HG02973 (cell line): ENCODE measurements at regions not wholly inside any gene's neighbourhood (a gene's known extent, or its start where the extent isn't known, plus 50 kb on each side); places are given as distances from the start of the nearest gene placed in this dataset.
"Not testable (repeated sequence)": the region's sequence is repeated elsewhere in the genome, so short reads cannot be mapped to it uniquely, and the experiment has no call there.

Source experiments
- ATAC-seq: cut with Tn5 transposase; IDR thresholded peaks from one replicate; pipeline ENCODE4 v1.9.1; 2021; ENCODE audit warnings: moderate library complexity; ENCODE audit not compliant: unreplicated experiment

GRCh38 chr3:109648027-109648426 is 310.7 kb upstream of the DPPA4 start:
- ATAC-seq, result no peak

DNA sequence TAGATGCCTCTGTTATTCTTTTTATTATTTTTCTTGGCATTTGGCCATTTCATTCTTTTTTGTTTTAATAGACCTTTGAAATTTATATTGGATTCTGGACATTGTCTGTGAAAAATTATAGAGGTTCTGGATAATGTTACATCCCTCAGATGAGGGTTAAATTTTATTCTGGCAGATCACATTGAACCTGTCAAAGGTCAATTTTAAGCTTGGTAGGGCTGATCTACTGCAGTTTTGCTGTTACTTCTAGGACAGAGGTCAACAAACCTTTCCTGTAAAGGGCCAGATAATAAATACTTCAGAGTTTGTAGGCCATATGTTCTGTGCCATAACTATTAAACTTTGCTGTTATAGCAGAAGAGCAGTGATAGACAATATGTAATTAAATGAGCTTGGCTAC is 318.9 kb upstream of the DPPA4 start:
- ATAC-seq, result no peak

GRCh38 chr3:109678600-109678999 is 341.3 kb upstream of the DPPA4 start:
- no peak for ATAC-seq

DNA sequence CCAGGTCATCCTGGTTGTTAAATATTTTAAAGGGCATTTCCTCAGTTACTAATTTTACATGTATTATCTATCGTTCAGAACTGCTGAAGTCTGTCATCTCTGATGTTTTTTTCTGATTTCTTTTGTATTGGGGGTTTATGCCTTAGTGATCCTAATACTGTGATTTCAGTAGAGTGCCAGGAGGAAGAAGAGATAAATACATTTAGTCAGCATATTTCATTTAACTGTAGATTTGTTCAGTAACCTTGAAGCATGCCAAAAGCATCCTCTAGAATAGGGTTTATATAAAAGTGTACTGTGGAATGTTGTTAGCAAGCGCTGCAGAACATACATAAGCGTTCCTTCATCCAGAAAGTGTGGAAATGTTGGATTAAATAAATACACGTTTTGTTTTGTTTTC is 342.3 kb upstream of the DPPA4 start:
- no peak for ATAC-seq

GRCh38 chr3:109683746-109684145 is 346.4 kb upstream of the DPPA4 start:
- ATAC-seq, result no peak

DNA sequence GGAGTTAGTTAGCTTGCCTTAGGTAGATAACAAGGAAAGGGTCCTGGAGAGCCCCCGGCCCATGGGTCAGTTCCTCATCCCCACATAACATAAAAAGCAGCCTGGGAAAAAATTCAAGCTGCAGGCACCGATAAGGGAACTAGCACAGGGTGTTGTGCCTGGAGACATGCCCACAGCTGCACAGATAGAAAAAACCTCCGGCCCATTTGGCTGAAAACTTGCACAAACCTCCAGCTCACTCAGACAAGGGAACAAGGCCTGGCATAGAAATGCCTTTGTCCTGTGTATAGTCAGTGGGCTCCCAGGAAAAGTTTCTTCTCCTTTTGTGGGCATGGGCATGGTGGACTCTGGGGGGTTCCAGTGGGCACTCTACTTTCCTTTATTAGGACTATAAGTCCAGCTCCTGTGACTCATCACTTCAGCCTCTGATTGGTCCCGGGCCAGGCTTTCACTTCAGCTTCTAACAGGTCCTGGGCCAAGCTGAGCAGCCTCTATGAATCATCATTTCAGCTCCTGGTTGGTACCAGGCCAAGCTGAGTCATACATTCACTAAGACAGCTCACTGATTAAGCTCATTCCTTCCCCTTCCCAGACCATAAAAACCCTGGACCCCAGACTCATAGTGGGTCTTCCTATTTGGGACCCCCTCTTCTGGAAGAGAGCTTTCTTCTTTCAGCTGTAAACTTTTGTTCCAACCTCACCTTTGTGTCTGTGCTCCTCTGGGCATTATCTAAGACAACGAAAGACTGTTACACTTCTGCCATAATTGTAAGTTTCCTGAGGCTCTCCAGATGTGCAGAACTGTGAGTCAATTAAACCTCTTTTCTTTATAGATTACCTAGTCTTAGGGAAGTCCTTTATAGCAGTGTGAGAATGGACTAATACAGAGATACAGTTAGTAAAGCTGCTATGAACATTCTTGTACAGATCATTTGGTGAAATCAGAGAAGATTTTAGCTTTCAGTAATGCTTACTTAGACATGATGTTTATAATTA is 348.0 kb upstream of the DPPA4 start:
- no peak for ATAC-seq

- ATAC-seq, result no peak
Measured at GRCh38 chr3:109687626-109688025, 350.3 kb upstream of the DPPA4 start.

DNA sequence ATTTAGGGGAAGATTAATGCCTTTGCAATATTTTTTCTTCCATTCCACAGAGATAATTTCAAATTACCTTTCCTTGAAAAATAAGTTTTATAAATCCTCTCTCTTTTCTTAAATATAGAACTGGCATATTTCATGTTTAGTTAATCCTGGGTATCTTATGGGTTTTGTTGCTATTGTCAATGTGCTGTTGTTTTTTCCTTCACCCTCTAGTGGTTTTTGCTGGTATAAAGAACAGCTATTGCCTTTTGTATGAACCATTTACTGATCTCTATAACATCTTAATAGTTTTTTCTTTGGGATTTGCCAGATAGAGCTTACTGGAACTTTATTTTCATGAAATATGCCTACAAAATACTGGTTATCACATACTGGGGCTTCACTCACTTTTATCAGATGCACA is 359.6 kb upstream of the DPPA4 start:
- ATAC-seq, result no peak

- ATAC-seq, result no peak
Measured at GRCh38 chr3:109702252-109702651, 364.9 kb upstream of the DPPA4 start.

- no peak for ATAC-seq
Measured at GRCh38 chr3:109702976-109703375, 365.6 kb upstream of the DPPA4 start.

DNA sequence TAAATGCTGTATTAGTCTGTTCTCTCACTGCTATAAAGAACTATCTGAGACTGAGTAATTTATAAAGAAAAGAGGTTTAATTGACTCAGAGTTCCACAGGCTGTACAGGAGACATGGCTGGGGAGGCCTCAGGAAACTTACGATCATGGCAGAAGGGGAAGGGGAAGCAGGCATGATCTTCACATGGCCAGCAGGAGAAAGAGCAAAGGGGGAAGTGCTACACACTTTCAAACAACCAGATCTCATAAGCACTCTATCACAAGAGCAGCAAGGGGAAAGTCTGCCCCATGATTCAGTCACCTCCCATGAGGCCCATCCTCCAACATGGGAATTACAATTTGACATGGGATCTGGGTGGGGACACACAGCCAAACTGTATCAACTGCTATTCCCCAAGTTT is 367.8 kb upstream of the DPPA4 start:
- not testable (repeated sequence) for ATAC-seq

DNA sequence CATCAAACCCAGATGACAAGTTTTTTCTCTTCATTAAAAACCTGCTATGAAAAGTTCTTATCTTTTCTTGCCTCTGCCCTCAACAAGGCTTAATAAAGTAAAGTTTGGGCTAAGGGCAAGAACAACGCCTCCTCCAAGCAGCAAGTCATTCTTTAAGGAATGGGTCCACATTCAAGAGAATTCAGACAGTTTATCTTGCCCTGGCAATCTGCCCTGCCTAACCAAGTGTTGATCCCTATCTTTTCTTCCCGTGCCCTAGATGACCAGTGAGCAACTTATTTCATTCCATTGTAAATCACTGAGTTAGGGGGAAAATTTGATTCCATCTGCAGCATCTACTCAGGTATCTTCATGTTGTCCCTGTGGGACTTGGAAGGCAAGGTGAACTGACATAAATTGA is 370.3 kb upstream of the DPPA4 start:
- no peak for ATAC-seq

DNA sequence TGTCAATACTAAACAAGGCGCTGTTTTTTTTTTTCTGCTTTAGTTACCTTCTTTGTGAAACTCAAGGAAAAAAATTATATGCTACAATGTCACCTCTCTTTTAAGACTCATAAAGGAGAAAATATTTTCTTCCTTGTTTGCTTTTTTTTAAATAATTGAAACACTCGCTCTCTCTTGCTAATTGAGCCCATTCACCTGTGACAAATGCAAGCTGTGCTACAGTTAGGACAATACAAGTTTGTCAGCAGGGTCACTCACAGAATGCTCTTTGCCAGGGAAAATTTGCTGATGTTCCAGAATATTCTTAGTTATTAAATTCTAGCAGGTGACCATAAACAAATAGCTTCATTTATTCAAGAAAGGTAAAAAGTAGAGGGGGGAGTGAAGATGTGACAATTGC is 375.9 kb upstream of the DPPA4 start:
- ATAC-seq, result no peak

DNA sequence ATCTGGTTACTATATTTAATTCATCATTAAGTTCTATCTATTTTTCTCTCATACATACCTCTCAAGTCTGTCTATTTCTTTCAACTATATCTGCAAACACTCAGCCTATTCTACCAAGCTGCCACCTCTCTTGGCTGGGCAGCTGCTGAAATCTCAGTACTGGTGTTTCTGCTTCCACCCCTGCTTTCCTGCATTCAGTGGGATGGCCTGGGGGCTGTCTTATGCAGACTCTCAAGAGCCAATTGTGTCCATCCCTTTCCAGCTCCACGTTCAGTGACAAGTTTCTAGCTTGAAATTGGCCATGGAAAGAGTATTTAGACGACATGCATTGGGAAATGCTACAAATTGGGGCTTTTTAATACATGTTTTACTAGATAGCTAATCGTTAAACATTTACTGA is 378.4 kb upstream of the DPPA4 start:
- no peak for ATAC-seq

DNA sequence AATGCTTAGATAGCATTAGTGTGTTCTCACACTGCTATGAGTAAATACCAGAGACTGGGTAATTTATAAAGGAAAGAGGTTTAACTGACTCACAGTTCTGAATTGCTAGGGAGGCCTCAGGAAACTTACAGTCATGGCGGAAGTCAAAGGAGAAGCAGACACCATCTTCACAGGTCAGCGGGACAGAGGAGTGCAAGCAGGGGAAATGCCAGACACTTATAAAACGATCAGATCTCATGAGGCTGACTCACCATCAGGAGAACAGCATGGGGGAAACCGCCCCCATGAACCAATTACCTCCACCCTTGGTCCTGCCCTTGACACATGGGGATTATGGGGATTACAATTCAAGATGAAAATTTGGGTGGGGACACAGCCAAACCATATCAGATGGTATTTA is 381.5 kb upstream of the DPPA4 start:
- no peak for ATAC-seq

DNA sequence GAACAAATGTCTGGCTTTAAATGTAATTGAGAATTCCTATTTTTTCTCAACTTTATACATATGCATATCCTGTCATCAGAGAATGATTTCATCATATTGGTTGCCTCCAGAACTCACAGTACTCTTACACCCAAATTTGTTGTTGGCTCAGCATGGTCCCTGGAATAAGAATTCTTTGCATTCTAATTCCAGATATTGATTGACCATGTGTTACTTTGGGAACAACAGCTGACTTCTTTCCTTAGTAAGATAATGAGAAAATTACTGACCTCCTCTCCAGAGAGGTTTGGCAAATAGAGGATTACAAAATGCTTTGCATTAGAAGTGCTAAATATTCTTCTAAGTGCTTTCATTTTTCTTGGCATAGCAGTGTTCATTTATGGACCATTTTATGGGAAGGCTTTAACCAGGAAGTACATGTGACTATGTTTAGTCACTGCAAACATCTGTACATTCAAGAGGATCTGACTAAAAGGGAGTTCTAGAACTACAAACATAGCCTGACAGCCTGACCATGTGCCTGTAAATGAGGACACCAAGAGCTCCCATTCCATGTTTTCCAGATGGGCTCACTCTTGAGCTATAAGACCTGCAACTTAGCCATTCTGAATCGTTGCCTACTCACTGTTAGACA is 391.6 kb upstream of the DPPA4 start:
- no peak for ATAC-seq

GRCh38 chr3:109731639-109732473 is 394.5 kb upstream of the DPPA4 start:
- ATAC-seq, result peak; percentile 92

DNA sequence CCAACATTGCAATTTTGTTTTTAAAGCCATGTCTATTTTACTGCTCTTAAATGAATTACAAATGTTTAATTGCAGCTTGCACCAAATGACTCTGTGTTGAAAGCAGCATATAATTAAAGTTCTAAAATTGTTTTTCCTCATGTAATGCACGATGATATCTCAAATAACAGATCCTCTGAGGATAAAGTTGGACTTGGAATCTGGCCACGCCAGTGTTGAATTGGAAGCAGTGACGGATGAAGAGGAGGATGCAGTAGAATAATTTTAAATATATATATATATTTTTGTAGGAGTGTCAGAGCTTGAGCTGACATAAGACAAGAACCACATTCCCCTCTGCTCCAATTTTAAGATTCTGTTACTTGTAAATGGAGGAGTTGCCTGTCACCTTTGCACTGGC is 406.6 kb upstream of the DPPA4 start:
- no peak for ATAC-seq

GRCh38 chr3:109772520-109772919 is 435.2 kb upstream of the DPPA4 start:
- ATAC-seq, result no peak

DNA sequence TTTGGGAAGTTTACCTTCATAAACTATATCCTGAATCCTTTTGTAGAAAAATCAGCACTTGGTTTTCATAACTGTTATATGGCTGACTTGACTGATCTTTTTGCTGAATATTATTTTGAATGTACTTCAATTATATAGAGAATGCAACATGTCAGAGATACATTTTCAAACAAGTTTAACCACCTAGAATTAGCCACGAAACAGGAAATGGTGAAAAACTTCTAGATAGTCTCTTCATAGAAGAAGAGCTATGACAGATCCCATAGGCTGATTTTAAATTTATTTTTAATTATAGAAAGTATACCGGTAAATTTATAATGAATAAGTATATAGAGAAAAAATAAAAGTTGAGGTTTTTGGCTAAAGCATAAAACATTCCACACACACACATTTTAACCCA is 436.8 kb upstream of the DPPA4 start:
- no peak for ATAC-seq

- ATAC-seq, result no peak
Measured at GRCh38 chr3:109784285-109784684, 446.9 kb upstream of the DPPA4 start.
